NCI-H345 treated with DMSO at 0.1 percent for 48 hours (cell line): ENCODE measurements at regions not wholly inside any gene's neighbourhood (a gene's known extent, or its start where the extent isn't known, plus 50 kb on each side); places are given as distances from the start of the nearest gene placed in this dataset.

Experiments
- DNase-seq: peaks from one replicate; lab custom pipeline; 2025; ENCODE audit not compliant: unreplicated experiment; lab: John Stamatoyannopoulos, UW

GRCh38 chr5:27325513-27325912 lies 287.1 kb upstream of the CDH9 start:
- DNase-seq: no peak

DNA sequence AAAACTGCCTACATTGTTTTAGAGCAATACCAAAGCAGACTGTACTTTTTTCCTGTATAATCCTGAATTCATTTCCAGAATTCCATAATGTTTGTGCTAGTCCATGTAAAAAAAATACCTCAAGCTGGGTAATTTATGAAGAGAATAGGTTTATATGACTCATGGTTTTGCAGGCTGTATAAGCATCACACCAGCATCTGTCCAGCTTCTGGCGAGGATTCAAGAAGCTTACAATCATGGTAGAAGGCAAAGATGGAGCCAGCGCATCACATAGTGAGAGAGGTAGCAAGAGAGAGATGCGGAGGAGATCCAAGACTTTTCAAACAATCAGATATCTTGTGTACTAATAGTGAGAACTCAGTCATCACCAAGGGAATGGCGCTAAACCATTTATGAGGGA lies 280.3 kb upstream of the CDH9 start:
- DNase-seq: no peak

DNA sequence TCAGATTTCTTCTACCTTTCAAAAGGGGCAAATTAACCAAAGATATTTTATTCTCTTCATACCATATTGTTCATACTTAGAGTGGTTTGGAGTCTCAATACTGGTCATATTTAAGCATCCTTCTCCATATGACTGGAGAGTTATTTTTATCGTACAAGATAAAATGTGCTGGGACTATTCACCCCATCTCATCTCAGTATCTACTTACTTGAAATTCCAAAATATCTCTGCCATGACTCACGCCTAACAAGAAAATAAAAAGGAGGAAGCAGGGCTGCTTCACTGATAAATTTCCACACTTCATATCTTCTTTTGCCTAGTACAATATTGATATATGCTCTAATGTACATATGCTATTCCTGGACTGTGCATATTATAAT lies 277.9 kb upstream of the CDH9 start:
- DNase-seq: no peak

GRCh38 chr5:27315363-27316270 lies 277.2 kb upstream of the CDH9 start:
- no peak for DNase-seq

DNA sequence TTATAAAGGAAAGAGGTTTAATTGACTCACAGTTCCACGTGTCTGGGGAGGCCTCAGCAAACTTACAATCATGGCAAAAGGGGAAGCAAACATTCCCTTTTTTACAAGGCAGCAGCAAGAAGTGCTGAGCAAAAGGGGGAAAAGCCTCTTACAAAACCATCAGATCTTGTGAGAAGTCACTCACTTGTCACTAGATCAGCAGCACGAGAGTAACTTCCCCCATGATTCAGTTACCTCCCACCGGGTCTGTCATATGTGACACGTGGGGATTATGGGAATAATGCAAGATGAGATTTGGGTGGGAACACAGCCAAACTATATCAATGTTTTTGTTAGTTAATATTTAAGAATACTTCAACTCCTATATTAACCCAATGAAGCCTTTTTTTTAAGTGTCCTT lies 275.2 kb upstream of the CDH9 start:
- no peak for DNase-seq

- DNase-seq: no peak
Observed at GRCh38 chr5:27312291-27312893, 274.0 kb upstream of the CDH9 start.

GRCh38 chr5:27311544-27311943 lies 273.2 kb upstream of the CDH9 start:
- no peak for DNase-seq

DNA sequence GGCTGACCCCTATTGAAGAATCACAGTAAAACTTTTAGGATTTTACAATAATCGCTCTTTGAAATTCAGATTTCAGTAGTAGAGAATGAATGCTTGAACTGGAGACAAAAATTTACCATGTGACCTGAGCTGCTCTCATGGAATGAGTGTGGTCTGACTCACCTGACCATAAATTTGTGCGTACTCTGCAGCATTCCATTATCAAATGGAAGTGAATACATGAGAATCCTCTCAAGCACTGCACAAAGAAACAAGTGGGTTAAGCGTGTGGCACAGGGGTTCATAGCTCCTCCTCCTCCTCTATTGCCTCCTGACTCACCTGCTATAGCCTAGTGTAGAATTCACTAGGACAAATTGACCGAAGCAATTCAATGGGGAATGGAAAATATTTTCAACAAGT lies 269.8 kb upstream of the CDH9 start:
- DNase-seq: no peak

- DNase-seq: no peak
Observed at GRCh38 chr5:27290172-27290571, 251.8 kb upstream of the CDH9 start.

- no peak for DNase-seq
Observed at GRCh38 chr5:27276119-27276518, 237.7 kb upstream of the CDH9 start.

- no peak for DNase-seq
Observed at GRCh38 chr5:27275345-27275744, 237.0 kb upstream of the CDH9 start.

DNA sequence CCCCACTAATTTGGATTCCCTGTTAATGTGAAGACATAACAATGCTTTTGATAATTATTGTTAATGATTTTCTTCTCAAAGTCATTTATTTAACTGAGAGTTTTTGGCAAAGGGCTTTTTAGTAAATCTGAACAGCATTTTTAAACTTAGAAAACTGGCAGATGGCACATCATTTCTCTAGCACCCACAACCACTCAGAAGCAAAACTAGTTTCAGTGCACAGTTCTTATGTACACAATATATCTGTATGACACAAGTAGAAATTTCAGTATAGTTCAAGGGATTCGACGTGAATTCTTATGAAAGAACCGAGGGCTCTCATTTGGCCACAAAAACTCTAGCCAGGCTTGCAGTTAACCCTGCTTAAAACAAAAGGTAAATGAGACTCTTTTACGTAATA lies 231.4 kb upstream of the CDH9 start:
- DNase-seq: no peak

GRCh38 chr5:27267209-27267824 lies 228.9 kb upstream of the CDH9 start:
- no peak for DNase-seq

- DNase-seq: no peak
Observed at GRCh38 chr5:27266184-27266583, 227.8 kb upstream of the CDH9 start.

GRCh38 chr5:27257696-27258095 lies 219.3 kb upstream of the CDH9 start:
- no peak for DNase-seq

- no peak for DNase-seq
Observed at GRCh38 chr5:27252911-27253310, 214.5 kb upstream of the CDH9 start.

GRCh38 chr5:27242258-27242626 lies 203.9 kb upstream of the CDH9 start:
- no peak for DNase-seq

DNA sequence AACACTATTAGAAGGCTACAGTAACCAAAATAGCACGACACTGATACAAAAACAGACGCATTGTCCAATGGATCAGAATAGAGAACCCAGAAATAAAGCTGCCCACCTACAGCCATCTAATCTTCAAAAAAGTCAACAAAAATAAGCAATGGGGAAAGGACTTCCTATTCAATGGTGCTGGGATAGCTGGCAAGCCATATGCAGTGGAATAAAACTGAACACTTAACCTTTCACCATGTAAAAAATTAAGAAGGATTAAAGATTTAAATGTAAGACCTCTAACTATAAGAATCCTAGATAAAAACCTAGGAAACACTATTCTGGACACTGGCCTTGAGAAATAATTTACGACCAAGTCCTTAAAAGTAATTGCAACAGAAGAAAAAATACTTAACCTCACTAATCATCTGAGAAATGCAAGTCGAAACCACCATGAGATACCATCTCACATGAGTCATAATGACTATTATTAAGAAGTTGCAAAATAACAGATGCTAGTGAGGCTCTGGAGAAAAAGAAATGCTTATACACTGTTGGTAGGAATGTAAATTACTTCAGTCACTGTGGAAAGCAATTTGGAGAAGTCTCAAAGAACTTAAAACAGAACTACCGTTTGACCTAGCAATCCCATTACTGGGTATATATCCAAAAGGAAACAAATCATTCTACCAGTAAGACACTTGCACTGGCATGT lies 203.3 kb upstream of the CDH9 start:
- no peak for DNase-seq

- no peak for DNase-seq
Observed at GRCh38 chr5:27240791-27241190, 202.4 kb upstream of the CDH9 start.

GRCh38 chr5:27234916-27235315 lies 196.5 kb upstream of the CDH9 start:
- DNase-seq: no peak

DNA sequence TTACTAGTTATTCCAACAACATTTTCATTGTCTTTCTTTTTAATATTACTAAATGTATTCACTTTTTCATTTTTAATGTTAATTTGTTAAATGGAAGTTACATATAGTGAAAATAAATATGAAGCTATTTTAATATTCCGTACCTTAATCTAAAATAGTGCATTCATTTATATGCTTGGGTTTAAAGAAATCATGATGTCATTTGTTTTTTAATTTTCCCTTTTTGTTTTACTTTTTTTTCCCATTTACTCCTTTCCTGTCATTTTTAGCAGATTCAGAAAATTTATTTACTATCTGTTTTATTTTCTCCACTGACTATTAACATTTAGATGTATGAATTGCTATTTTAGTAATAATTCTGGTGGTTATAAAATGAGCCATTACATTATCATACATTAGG lies 183.0 kb upstream of the CDH9 start:
- DNase-seq: no peak

DNA sequence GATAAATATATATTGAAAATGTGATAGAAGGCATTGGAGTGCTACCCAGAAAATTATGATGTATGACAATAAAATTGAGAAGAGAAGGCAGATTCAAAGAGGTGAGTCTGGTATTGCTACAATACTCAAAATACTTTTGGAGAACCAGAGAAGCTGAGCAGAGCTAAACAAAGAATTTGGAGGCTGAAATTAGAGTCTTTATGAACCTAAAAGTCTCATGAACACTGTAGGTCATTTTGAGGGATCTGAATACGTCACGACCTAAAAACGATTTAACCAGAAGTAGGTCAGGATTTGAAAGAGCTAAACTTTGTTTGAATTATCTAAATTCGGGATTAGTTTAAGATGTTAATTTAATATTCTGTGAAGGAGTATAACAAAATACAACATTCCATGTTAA lies 182.4 kb upstream of the CDH9 start:
- DNase-seq: no peak
